Heart left ventricle (tissue), 16 donors: ENCODE measurements at regions not wholly inside any gene's neighbourhood (a gene's known extent, or its start where the extent isn't known, plus 50 kb on each side); places are given as distances from the start of the nearest gene placed in this dataset.

ENCODE experiments used
- ATAC-seq, 4 donors: fragments of 200-7000 bp; cut with Tn5 transposase; one replicate each; pipeline ENCODE4 v1.9.1; 2020 to 2022; ENCODE audit warnings: moderate library complexity in 4 of 4, mild to moderate bottlenecking in 3 of 4, moderate number of reproducible peaks in 1 of 4
- DNase-seq, 5 donors: peaks; one replicate each; pipeline ENCODE4 v3.0.0-alpha.2; 2020
- H3K27ac ChIP-seq, 12 donors: fragments of 200-600 bp; sonication (generic) in 4 of 12; one replicate each; pipeline versions ENCODE4 v1.5.0 to v1.8.0; 2016 to 2022; ENCODE audit warnings: mild to moderate bottlenecking in 2 of 12
- H3K27me3 ChIP-seq, 9 donors: fragments of 200-600 bp; sonication (generic) in 2 of 9; one replicate each; pipeline versions ENCODE4 v1.5.1 to v1.8.0; 2016 to 2022; ENCODE audit warnings: mild to moderate bottlenecking in 3 of 9
- H3K36me3 ChIP-seq, 9 donors: fragments of 200-600 bp; sonication (generic) in 2 of 9; one replicate each; pipeline versions ENCODE4 v1.5.0 to v1.8.0; 2018 to 2022; ENCODE audit warnings: mild to moderate bottlenecking in 2 of 9
- H3K4me1 ChIP-seq, 12 donors: fragments of 200-600 bp; sonication (generic) in 4 of 12; one replicate each; pipeline versions ENCODE4 v1.5.0 to v1.8.0; 2016 to 2022; ENCODE audit warnings: mild to moderate bottlenecking in 3 of 12
- H3K4me3 ChIP-seq, 12 donors: fragments of 200-600 bp; sonication (generic) in 4 of 12; one replicate each; pipeline versions ENCODE4 v1.5.0 to v1.8.0; 2017 to 2022; ENCODE audit warnings: mild to moderate bottlenecking in 9 of 12, moderate library complexity in 4 of 12
- H3K9me3 ChIP-seq, 12 donors: fragments of 200-600 bp; sonication (generic) in 4 of 12; one replicate each; pipeline versions ENCODE4 v1.5.0 to v1.8.0; 2016 to 2022; ENCODE audit warnings: mild to moderate bottlenecking in 1 of 12
- POLR2A ChIP-seq, 2 donors: fragments of 450-650 bp; IDR thresholded peaks; one replicate each; pipeline ENCODE4 v1.6.1; 2017; ENCODE audit warnings: antibody characterized with exemption in 2 of 2, mild to moderate bottlenecking in 2 of 2, moderate library complexity in 2 of 2
- WGBS, 4 donors: extraction: QIAGEN DNeasy Blood & Tissue Kit in 2 of 4; methylation state at CpG; one replicate each; pipeline versions ENCODE4 v1.1.5 to v1.1.7; 2013 to 2018; 5-methylcytosine and 5-hydroxymethylcytosine counted together
- intact Hi-C, 10 donors: fragments of 100-400 bp; cut with DNase I; formaldehyde crosslinking; loops; one replicate each; pipeline versions ENCODE4 v1.11.1 to v1.14.2; 2022
- TF ChIP-seq, protein P1 (sequence below), 12 donors: fragments of 200-600 bp; sonication (generic) in 4 of 12; IDR thresholded peaks; one replicate each; pipeline versions ENCODE4 v1.5.0 to v1.8.0; 2018 to 2022; ENCODE audit warnings: antibody characterized with exemption in 12 of 12, mild to moderate bottlenecking in 5 of 12
- donor health status: ischemic (EF 13 %, LVEDD 7.1; RV severe dilation, severe dysfunction).
- donor health status: healthy with polysubstance abuse.
- donor health status: DM: no; HTN: yes; CAD: no.
- donor health status: DM: no; HTN: no; CAD: no.
- donor health status: ischemic (EF 25% LVEDD 6.9; RV normal size, moderate dysfunction).
- donor health status: ischemic (EF 25% LVEDD 5.7; RV mildly dilated, moderate dysfunction).
- donor health status: healthy.
- donor health status: DM: yes; HTN: yes; CAD: no.
- donor health status: ischemic (EF 35%, LVEDD 5.7; RV mildly dilated, moderate dysfunction).
- donor health status: nonischemic (EF 11% LVEDD 7.7; RV severe dilation, severe dysfunction).
- donor health status: DM: yes; HTN: yes; CAD: no.
- donor health status: PGD.
- donor health status: ischemic (EF 29% LVEDD 5.4; RV normal size, mild dysfunction).
- donor health status: nonischemic (EF 23%, LVEDD 6.1; RV moderate dilation, normal function).

DNA sequence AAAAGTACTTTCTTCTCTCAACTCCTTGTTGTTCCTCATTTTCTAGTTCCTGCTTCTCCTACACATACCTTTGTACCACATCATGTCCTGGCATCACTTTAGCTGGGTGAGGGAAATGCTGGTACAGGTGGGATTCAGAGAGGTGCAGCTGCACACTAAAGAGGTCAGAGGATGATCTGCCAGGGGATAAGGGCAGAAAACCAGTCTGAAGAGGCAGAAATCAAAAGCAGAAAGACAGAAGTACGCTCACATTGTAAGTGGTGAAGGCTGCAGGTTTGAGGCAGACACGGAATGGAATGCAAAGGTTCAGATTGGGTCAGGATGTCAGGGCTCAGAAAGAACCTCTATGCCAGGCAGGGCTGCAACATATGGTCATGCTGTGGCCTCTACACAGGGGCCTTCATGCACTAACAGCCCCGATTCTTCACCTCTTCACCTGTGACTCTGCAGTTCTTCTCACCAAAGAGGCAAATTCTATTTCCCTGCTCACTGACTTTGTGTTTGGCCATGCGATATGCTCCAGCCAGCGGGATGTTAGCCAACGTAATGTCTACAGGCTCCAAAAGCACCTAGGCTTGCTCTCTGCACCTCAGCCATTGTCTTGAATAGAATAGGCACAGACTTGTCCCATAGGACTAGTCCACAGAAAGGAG lies 373.7 kb downstream of the NXPE2 start:
- Histone ChIP-seq H3K27ac (no peak overlapping the region), H3K4me1 (peaks cover 0 to 5% (median 0%) of the 10 kb centered on the region in 12 donors), H3K4me3 (no peak overlapping the region), H3K9me3 (peaks cover 0 to 14% (median 8%) of the 10 kb centered on the region in 12 donors), H3K36me3 (no peaks in the 10 kb centered on the region), H3K27me3 (no peaks in the 10 kb centered on the region)
- WGBS, 4 donors = 77 to 86% (median 78%) methylated on average over 6 of the region's 6 CpGs
- no peak for TF ChIP-seq POLR2A (IDR thresholded peaks at IDR 0.05)
- TF ChIP-seq, protein P1, sequence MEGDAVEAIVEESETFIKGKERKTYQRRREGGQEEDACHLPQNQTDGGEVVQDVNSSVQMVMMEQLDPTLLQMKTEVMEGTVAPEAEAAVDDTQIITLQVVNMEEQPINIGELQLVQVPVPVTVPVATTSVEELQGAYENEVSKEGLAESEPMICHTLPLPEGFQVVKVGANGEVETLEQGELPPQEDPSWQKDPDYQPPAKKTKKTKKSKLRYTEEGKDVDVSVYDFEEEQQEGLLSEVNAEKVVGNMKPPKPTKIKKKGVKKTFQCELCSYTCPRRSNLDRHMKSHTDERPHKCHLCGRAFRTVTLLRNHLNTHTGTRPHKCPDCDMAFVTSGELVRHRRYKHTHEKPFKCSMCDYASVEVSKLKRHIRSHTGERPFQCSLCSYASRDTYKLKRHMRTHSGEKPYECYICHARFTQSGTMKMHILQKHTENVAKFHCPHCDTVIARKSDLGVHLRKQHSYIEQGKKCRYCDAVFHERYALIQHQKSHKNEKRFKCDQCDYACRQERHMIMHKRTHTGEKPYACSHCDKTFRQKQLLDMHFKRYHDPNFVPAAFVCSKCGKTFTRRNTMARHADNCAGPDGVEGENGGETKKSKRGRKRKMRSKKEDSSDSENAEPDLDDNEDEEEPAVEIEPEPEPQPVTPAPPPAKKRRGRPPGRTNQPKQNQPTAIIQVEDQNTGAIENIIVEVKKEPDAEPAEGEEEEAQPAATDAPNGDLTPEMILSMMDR (IDR thresholded peaks at IDR 0.05) = no peak
- intact Hi-C loops = no loop called here
- ATAC-seq (no peak), DNase-seq (no peak)

DNA sequence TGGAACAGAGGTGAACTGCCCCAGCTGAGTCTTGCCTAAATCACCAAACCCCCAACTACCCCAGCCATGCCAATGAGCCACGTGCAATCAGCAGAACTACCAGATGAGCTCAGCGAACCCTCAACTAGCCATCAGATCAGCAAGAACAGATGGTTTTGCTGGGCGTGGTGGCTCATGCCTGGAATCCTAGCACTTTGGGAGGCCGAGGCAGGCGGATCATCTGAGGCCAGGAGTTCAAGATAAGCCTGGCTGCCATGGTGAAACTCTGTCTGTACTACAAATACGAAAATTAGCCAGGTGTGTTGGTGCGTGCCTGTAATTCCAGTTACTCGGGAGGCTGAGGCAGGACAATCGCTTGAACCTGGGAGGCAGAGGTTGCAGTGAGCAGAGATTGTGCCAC lies 374.3 kb downstream of the NXPE2 start:
- DNase-seq (no peak), ATAC-seq (no peak)
- Histone ChIP-seq H3K36me3 (no peaks in the 10 kb centered on the region), H3K27me3 (no peaks in the 10 kb centered on the region), H3K9me3 (peaks cover 0 to 15% (median 9%) of the 10 kb centered on the region in 12 donors), H3K27ac (no peak overlapping the region), H3K4me1 (peaks cover 0 to 5% (median 0%) of the 10 kb centered on the region in 12 donors), H3K4me3 (no peak overlapping the region)
- 80 to 88% (median 84%) methylated on average over 9 of the region's 9 CpGs for WGBS, 4 donors
- TF ChIP-seq, protein P1 (IDR thresholded peaks at IDR 0.05) = no peak
- intact Hi-C loops = no loop called here

DNA sequence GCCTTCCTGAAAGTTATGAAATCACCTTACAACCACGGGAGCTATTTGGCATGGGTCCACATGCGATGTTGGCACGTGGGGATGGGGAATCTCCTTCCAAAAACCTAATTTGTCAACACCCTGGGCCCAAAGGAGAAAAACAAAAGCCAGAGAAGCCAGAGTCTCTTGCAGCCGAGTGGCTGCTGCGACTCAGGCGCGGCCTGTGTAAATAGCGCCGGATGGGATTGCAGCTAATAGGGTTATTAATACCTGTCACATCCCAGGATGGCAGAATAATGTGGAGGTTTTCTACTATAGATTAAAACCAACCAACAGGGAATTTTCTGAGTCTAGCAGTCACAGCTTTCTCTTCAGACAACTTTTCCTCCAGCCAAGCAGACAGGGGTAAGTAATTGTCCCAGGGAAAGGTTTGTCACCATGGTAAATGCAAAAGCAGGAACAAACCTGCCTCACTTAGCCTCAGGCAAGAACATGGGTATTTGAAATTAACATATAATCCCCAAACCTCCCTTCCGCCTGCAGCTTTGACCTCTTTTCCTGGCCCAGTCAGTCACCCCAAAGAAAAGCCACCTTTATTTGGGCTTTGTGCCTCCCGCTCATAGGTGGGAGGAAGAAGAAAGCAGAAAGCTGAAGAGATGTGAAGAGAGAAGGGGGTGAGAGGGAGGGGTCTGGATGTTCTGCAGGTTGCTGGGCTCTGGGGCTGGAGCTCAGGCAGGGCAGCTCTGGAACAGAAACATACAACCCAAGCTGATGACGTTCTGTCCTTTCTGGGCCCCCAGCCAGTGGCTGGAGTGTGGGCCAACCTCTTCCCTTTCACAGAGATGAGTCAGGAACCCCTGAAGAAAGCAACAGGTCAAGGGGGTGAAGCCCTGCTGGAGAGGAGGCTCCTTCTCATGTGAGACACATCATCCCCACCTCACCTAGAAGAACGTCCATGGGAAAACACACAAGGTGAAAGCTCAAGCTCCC lies 376.5 kb downstream of the NXPE2 start:
- intact Hi-C loops = no loop called here
- WGBS, 4 donors = 51 to 57% (median 53%) methylated on average over 13 of the region's 13 CpGs
- ATAC-seq = peak; percentile 69 to 96 (median 82)
- Histone ChIP-seq H3K9me3 (peaks cover 0 to 16% (median 9%) of the 10 kb centered on the region in 12 donors), H3K27ac (no peak overlapping the region), H3K4me3 (no peak overlapping the region), H3K4me1 (peaks cover 0 to 5% (median 0%) of the 10 kb centered on the region in 12 donors), H3K36me3 (no peaks in the 10 kb centered on the region), H3K27me3 (no peaks in the 10 kb centered on the region)
- peak in 4 of 5 donors; percentile 25 to 75 (median 64) for DNase-seq
- TF ChIP-seq, protein P1 (IDR thresholded peaks at IDR 0.05) = no peak
- no peak for TF ChIP-seq POLR2A (IDR thresholded peaks at IDR 0.05)

DNA sequence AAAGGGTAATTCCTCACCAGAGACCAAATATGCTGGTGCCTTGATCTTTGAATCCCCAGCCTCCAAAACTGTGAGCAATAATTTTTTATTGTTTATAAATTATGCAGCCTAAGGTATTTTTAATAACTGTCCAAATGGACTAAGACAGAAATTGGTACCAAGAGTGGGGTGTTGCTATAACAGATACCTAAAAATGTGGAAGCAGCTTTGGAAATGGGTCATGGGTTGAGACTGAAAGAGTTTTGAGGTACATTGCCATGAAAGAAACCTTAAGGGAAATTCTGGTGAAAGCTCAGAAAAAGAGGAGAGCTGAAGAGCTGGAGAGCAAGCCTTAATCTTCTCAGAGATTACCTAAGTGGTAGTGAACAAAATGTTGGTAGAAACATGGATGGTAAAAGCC lies 378.2 kb downstream of the NXPE2 start:
- no peak overlapping the region for H3K4me3 ChIP-seq
- peaks cover 0 to 16% (median 9%) of the 10 kb centered on the region in 12 donors for H3K9me3 ChIP-seq
- intact Hi-C loops = no loop called here
- no peaks in the 10 kb centered on the region for H3K36me3 ChIP-seq
- no peak for DNase-seq
- H3K27ac ChIP-seq = no peak overlapping the region
- ATAC-seq = no peak
- H3K4me1 ChIP-seq = peaks cover 0 to 5% (median 0%) of the 10 kb centered on the region in 12 donors
- no peak for TF ChIP-seq POLR2A (IDR thresholded peaks at IDR 0.05)
- TF ChIP-seq, protein P1 (IDR thresholded peaks at IDR 0.05) = no peak
- H3K27me3 ChIP-seq = no peaks in the 10 kb centered on the region
